ENCODE measurements at regions not wholly inside any gene's neighbourhood (a gene's known extent, or its start where the extent isn't known, plus 50 kb on each side); places are given as distances from the start of the nearest gene placed in this dataset.

DNA sequence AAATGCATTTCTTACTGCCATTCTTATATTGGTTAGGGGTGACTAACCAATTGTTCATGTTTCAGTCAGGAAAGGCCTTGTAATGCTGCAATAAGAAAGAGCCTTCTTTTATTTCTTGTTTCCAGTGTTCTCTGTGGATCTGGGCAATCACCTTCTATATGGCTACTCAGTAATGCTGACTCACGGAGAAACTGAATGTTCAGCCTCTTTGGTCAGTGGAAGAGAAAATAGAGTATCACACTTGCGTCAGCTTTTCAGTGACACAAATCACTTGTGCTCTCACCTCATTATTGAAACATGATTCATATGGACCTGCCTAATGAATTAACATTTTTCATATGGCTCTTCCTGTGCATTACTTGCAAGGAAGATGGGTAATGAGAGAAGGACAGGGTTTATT lies 243.9 kb upstream of the POT1 start:
- ATAC-seq (no peak), FAIRE-seq (no peak), DNase-seq (ENCODE audit: low read depth in 1 of 2, low spot score in 1 of 2) (no peak)
- no peaks in the 10 kb centered on the region for H3K9me3 ChIP-seq
- POLR2A ChIA-PET = no interaction called here
- CTCF ChIA-PET = no interaction called here
- no peak overlapping the region for H3K4me3 ChIP-seq
- peak; percentile 20 for TF ChIP-seq MAFK (IDR thresholded peaks at IDR 0.05; ENCODE audit: partially characterized antibody)
- no peak for TF ChIP-seq HOXB13 (CRISPR knock-in tag; IDR thresholded peaks at IDR 0.05; ENCODE audit: low read depth)
- no peaks in the 10 kb centered on the region for H3K4me1 ChIP-seq
- H3K4me2 ChIP-seq = no peak overlapping the region
- no peak overlapping the region for H3K27ac ChIP-seq
- 42% methylated on average over 2 of the region's 2 CpGs for WGBS (ENCODE audit: missing lambda C conversion rate)

DNA sequence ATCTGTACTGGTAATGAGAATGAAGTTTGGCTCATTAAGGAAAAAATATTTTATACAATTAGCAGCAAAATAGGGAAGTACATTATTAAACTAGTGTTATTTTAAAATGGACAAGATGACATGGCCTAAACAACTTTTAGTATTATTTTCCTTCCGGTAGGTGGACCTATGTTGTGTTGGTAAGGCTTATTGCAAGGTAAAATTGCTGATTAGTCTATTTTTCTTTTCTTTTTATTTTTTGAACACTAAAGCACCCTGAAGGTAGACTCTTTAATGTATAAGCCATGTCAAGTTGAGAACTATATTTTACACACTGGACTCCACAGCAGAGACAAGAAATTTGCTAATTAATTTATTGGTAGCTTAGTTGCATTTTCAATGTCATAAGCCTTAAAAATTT lies 239.5 kb upstream of the POT1 start:
- POLR2A ChIA-PET = no interaction called here
- no peaks in the 10 kb centered on the region for H3K9me3 ChIP-seq
- CTCF ChIA-PET = no interaction called here
- FAIRE-seq = no peak
- no peak for DNase-seq (ENCODE audit: low read depth in 1 of 2, low spot score in 1 of 2)
- no peaks in the 10 kb centered on the region for H3K4me1 ChIP-seq
- ATAC-seq = no peak
- H3K27ac ChIP-seq = no peak overlapping the region
- no peak overlapping the region for H3K4me2 ChIP-seq
- TF ChIP-seq MAFK (IDR thresholded peaks at IDR 0.05; ENCODE audit: partially characterized antibody) (peak; percentile 69), NPAS2 (CRISPR knock-in tag; IDR thresholded peaks at IDR 0.05; ENCODE audit: borderline replicate concordance) (no peak)
- 89% methylated on average over 1 of the region's 1 CpG for WGBS (ENCODE audit: missing lambda C conversion rate)
- no peak overlapping the region for H3K4me3 ChIP-seq

DNA sequence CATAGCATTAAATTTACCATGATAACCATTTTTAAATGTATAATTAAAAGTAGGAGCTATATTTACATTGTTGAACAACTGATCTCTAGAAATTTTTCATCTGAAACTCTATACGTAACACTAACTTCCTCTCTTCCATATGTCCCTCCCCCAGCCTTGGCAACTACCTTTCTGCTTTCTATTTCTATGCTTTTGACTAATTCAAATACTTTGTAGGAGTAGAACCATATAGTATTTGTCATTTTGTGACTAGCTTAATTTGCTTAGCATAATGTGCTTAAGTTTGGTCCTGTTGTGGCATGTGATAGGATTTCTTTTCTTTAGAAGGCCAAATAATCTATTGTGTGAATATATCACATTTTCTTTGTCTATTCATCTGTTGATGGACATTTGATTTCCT lies 225.3 kb upstream of the POT1 start:
- ChIA-PET CTCF (interaction anchor here (1.0 kb wide), 1 partner anchor 21 kb away, joined by 3 read pairs; no protein-coding TSS in a partner anchor), POLR2A (no interaction called here)
- Histone ChIP-seq H3K4me2 (no peak overlapping the region), H3K9me3 (no peaks in the 10 kb centered on the region), H3K4me3 (no peak overlapping the region), H3K4me1 (no peaks in the 10 kb centered on the region), H3K27ac (no peak overlapping the region)
- WGBS (ENCODE audit: missing lambda C conversion rate) = 46% methylated on average over 1 of the region's 1 CpG
- DNase-seq (ENCODE audit: low read depth in 1 of 2, low spot score in 1 of 2) = no peak
- no peak for FAIRE-seq
- TF ChIP-seq SREBF2 (IDR thresholded peaks at IDR 0.05) (no peak), POLR2A (IDR thresholded peaks at IDR 0.05; ENCODE audit: low read length) (no peak), PHF8 (IDR thresholded peaks at IDR 0.05; ENCODE audit: borderline replicate concordance, low read depth) (no peak), POLR2AphosphoS2 (conservative IDR thresholded peaks at IDR 0.05; ENCODE audit: low read length) (no peak), ZSCAN20 (CRISPR knock-in tag; IDR thresholded peaks at IDR 0.05) (no peak), MAFK (IDR thresholded peaks at IDR 0.05; ENCODE audit: partially characterized antibody) (no peak), CEBPB (IDR thresholded peaks at IDR 0.05) (no peak), KDM1A (IDR thresholded peaks at IDR 0.05; ENCODE audit: low read depth) (no peak), JUN (IDR thresholded peaks at IDR 0.05) (no peak), HOXB13 (CRISPR knock-in tag; IDR thresholded peaks at IDR 0.05; ENCODE audit: low read depth) (no peak), RARB (CRISPR knock-in tag; IDR thresholded peaks at IDR 0.05) (no peak)
- TF ChIP-seq, protein P1, sequence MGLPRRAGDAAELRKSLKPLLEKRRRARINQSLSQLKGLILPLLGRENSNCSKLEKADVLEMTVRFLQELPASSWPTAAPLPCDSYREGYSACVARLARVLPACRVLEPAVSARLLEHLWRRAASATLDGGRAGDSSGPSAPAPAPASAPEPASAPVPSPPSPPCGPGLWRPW (IDR thresholded peaks at IDR 0.05) = no peak
- ATAC-seq = no peak

DNA sequence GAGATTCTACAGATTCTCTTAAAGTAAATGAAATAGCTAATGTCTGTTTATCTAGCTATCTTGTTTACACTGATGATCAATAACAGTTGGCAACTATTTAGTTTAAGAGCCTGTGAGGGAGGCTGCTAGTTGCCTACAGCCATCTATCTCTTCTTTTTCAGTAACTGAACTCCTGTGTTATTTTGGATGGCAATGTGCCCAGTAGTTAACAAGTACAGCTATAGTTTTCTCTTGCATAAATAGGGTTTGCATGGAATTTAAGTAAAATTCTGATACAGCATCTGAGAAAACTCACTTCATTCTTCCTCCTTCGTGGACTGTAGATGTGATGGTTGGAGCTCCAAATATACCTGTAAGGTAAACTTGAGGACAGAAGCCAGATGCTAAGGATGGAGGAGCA lies 219.5 kb upstream of the POT1 start:
- WGBS (ENCODE audit: missing lambda C conversion rate) = 0% methylated on average over 1 of the region's 1 CpG
- DNase-seq (ENCODE audit: low read depth in 1 of 2, low spot score in 1 of 2) = no peak
- POLR2A ChIA-PET = no interaction called here

DNA sequence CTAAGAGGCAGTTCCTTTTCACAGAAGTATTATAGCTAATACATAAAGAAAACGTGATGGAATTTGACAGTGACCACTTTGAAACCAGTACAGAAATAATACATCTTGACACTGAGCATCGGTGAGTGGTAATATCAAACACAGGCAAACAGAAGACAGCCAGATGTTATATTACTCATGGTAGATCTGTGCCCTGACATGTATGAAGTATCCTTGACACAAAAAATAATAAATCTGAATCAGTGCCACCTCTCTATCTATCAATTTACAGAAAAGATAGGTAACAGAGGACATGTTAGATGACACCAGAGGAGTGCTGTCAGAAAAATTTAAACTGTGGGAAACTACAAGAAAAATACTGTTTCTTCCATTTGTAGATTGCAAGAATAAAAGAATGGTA lies 217.4 kb upstream of the POT1 start:
- H3K27ac ChIP-seq = no peak overlapping the region
- H3K4me1 ChIP-seq = no peaks in the 10 kb centered on the region
- H3K4me3 ChIP-seq = no peak overlapping the region
- TF ChIP-seq, protein P2, sequence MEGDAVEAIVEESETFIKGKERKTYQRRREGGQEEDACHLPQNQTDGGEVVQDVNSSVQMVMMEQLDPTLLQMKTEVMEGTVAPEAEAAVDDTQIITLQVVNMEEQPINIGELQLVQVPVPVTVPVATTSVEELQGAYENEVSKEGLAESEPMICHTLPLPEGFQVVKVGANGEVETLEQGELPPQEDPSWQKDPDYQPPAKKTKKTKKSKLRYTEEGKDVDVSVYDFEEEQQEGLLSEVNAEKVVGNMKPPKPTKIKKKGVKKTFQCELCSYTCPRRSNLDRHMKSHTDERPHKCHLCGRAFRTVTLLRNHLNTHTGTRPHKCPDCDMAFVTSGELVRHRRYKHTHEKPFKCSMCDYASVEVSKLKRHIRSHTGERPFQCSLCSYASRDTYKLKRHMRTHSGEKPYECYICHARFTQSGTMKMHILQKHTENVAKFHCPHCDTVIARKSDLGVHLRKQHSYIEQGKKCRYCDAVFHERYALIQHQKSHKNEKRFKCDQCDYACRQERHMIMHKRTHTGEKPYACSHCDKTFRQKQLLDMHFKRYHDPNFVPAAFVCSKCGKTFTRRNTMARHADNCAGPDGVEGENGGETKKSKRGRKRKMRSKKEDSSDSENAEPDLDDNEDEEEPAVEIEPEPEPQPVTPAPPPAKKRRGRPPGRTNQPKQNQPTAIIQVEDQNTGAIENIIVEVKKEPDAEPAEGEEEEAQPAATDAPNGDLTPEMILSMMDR (IDR thresholded peaks at IDR 0.05) = no peak
- TF ChIP-seq RFX5 (IDR thresholded peaks at IDR 0.05) (no peak), RAD21 (conservative IDR thresholded peaks at IDR 0.05 in 1 of 2, IDR thresholded peaks at IDR 0.05 in 1 of 2) (no peak), ZC3H11A (IDR thresholded peaks at IDR 0.05) (no peak), FOSB (CRISPR knock-in tag; IDR thresholded peaks at IDR 0.05) (no peak), KDM1A (IDR thresholded peaks at IDR 0.05; ENCODE audit: low read depth) (no peak), NFE2L2 (conservative IDR thresholded peaks at IDR 0.05; ENCODE audit: low read length) (no peak), BHLHE40 (IDR thresholded peaks at IDR 0.05; ENCODE audit: low read depth, low read length) (no peak), ZNF302 (CRISPR knock-in tag; IDR thresholded peaks at IDR 0.05) (no peak), CHD4 (IDR thresholded peaks at IDR 0.05; ENCODE audit: borderline replicate concordance) (no peak), ESRRA (IDR thresholded peaks at IDR 0.05; ENCODE audit: borderline replicate concordance, low read length) (no peak), FOXS1 (CRISPR knock-in tag; IDR thresholded peaks at IDR 0.05) (no peak), TFCP2L1 (CRISPR knock-in tag; IDR thresholded peaks at IDR 0.05) (no peak), NR3C1 (IDR thresholded peaks at IDR 0.05) (no peak)
- TF ChIP-seq, protein P3, sequence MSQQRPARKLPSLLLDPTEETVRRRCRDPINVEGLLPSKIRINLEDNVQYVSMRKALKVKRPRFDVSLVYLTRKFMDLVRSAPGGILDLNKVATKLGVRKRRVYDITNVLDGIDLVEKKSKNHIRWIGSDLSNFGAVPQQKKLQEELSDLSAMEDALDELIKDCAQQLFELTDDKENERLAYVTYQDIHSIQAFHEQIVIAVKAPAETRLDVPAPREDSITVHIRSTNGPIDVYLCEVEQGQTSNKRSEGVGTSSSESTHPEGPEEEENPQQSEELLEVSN (IDR thresholded peaks at IDR 0.05; ENCODE audit: borderline replicate concordance, low read depth) = no peak
- CTCF ChIA-PET = no interaction called here
- FAIRE-seq (no peak), DNase-seq (ENCODE audit: low read depth in 1 of 2, low spot score in 1 of 2) (no peak), ATAC-seq (no peak)
- POLR2A ChIA-PET = no interaction called here
- WGBS (ENCODE audit: missing lambda C conversion rate) = 44% methylated on average over 2 of the region's 2 CpGs
- H3K4me2 ChIP-seq = no peak overlapping the region
- H3K9me3 ChIP-seq = no peaks in the 10 kb centered on the region

More for the DNA sequence above, 219.5 kb upstream of the POT1 start:
- Histone ChIP-seq H3K4me1 (no peaks in the 10 kb centered on the region), H3K4me3 (no peak overlapping the region), H3K4me2 (no peak overlapping the region), H3K9me3 (no peaks in the 10 kb centered on the region), H3K27ac (no peak overlapping the region)
- ATAC-seq = no peak
- CTCF ChIA-PET = no interaction called here
- no peak for FAIRE-seq
- TF ChIP-seq FOSL2 (IDR thresholded peaks at IDR 0.05) = no peak
- TF ChIP-seq FOSL2 (CRISPR knock-in tag; IDR thresholded peaks at IDR 0.05) = no peak
